Erythroblast (primary cell): ENCODE measurements at regions not wholly inside any gene's neighbourhood (a gene's known extent, or its start where the extent isn't known, plus 50 kb on each side); places are given as distances from the start of the nearest gene placed in this dataset.

Experiments
- GATA1 ChIP-seq: IDR thresholded peaks from 2 replicates; pipeline ENCODE4 v1.6.1; 2011; ENCODE audit warnings: low read depth, mild to moderate bottlenecking, control low read depth, low read length, moderate library complexity
- POLR2A ChIP-seq: IDR thresholded peaks from 2 replicates; pipeline ENCODE4 v1.6.1; 2011; ENCODE audit warnings: mild to moderate bottlenecking, low read length

DNA sequence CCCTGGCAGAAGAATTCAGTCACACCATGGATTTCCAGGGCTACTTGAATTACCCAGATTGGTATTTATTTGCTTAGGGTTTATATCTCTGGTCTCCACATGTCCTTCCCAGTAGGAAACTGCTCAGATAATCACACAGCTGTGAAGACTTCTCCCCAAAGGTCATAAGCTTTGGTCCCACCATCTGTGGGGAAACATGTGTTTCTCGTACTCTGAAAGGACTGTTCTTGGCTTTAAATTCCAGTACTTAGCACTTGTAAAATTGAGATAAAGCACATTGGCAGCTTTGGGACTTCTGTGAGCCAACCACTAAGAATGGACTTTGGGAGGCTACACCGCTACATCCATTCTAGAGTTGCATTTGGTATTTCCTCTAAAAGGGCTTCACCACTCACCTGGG lies 205.3 kb upstream of the FOXA2 start:
- TF ChIP-seq POLR2A (no peak), GATA1 (no peak)
